WTC11 (cell line): ENCODE measurements at regions not wholly inside any gene's neighbourhood (a gene's known extent, or its start where the extent isn't known, plus 50 kb on each side); places are given as distances from the start of the nearest gene placed in this dataset.

Experiments used
- ATAC-seq: fragments of 200-7000 bp; cut with Tn5 transposase; 2 replicates; pipeline ENCODE4 v1.10.0; 2021; ENCODE audit warnings: mild to moderate bottlenecking, moderate library complexity
- CTCF ChIA-PET: fragments of 300-600 bp; sonication (Branson Sonifier 250); formaldehyde crosslinking; loops from one replicate; lab custom pipeline; 2021; ENCODE audit warnings: antibody characterized with exemption; lab: Charles Lee
- POLR2A ChIA-PET: fragments of 350-600 bp; sonication (Branson Sonifier 250); formaldehyde crosslinking; loops from one replicate; lab custom pipeline; 2021; ENCODE audit warnings: antibody characterized with exemption; lab: Charles Lee
- DNase-seq: peaks from one replicate; pipeline ENCODE4 v3.0.0; 2021; ENCODE audit warnings: low spot score
- H3K27ac Mint-ChIP-seq: 2 replicates; pipeline ENCODE4 v1.8.0; 2021; ENCODE audit warnings: mixed read lengths
- H3K27me3 Mint-ChIP-seq: 2 replicates; pipeline ENCODE4 v1.8.0; 2021; ENCODE audit warnings: low read depth, mild to moderate bottlenecking, moderate library complexity, mixed read lengths
- H3K36me3 Mint-ChIP-seq: 2 replicates; pipeline ENCODE4 v1.8.0; 2021; ENCODE audit warnings: mixed read lengths
- H3K4me1 Mint-ChIP-seq: 2 replicates; pipeline ENCODE4 v1.8.0; 2022; ENCODE audit warnings: mixed read lengths
- H3K4me3 Mint-ChIP-seq: 2 replicates; pipeline ENCODE4 v1.8.0; 2021; ENCODE audit warnings: mild to moderate bottlenecking, moderate library complexity, mixed read lengths
- H3K9me3 Mint-ChIP-seq: 2 replicates; pipeline ENCODE4 v1.8.0; 2021; ENCODE audit warnings: mixed read lengths
- GTF2I ChIP-seq: fragments of 250-450 bp; sonication (Bioruptor Pico); conservative IDR thresholded peaks from 2 replicates; pipeline ENCODE4 v1.4.0; 2021; ENCODE audit warnings: mild to moderate bottlenecking
- IRF2 ChIP-seq: sonication (generic); formaldehyde crosslinking; IDR thresholded peaks from 2 replicates; pipeline ENCODE4 v1.8.0; 2022; ENCODE audit warnings: low read depth, missing genetic modification reagents, borderline replicate concordance
- JAZF1 ChIP-seq: fragments of 250-450 bp; sonication (Bioruptor Pico); IDR thresholded peaks from 2 replicates; pipeline ENCODE4 v1.9.0; 2021; ENCODE audit warnings: moderate library complexity, mild to moderate bottlenecking, inconsistent platforms
- KAT7 ChIP-seq: sonication (generic); formaldehyde crosslinking; IDR thresholded peaks from 2 replicates; pipeline ENCODE4 v1.8.1; 2023; ENCODE audit warnings: missing genetic modification reagents, mild to moderate bottlenecking, borderline replicate concordance
- NFYB ChIP-seq: sonication (generic); formaldehyde crosslinking; conservative IDR thresholded peaks from 2 replicates; pipeline ENCODE4 v1.8.0; 2022; ENCODE audit warnings: low read depth, missing genetic modification reagents
- NR1H2 ChIP-seq: sonication (generic); formaldehyde crosslinking; IDR thresholded peaks from 2 replicates; pipeline ENCODE4 v1.9.0; 2021; ENCODE audit warnings: mild to moderate bottlenecking, moderate library complexity, missing genetic modification reagents
- SMAD3 ChIP-seq: sonication (generic); formaldehyde crosslinking; IDR thresholded peaks from 2 replicates; pipeline ENCODE4 v1.8.0; 2022; ENCODE audit warnings: missing genetic modification reagents, mild to moderate bottlenecking, borderline replicate concordance
- TEAD1 ChIP-seq: sonication (generic); formaldehyde crosslinking; IDR thresholded peaks from 2 replicates; pipeline ENCODE4 v1.8.0; 2022; ENCODE audit warnings: mild to moderate bottlenecking, missing genetic modification reagents
- TEAD4 ChIP-seq: sonication (generic); formaldehyde crosslinking; IDR thresholded peaks from 2 replicates; pipeline ENCODE4 v1.8.0; 2022; ENCODE audit warnings: mild to moderate bottlenecking, missing genetic modification reagents
- TP53 ChIP-seq: sonication (generic); formaldehyde crosslinking; IDR thresholded peaks from 2 replicates; pipeline ENCODE4 v1.8.1; 2023; ENCODE audit warnings: mild to moderate bottlenecking, missing genetic modification reagents
- ZNF138 ChIP-seq: sonication (generic); formaldehyde crosslinking; conservative IDR thresholded peaks from 2 replicates; pipeline ENCODE4 v1.8.1; 2022; ENCODE audit warnings: mild to moderate bottlenecking, moderate library complexity, missing genetic modification reagents
- ZNF423 ChIP-seq: fragments of 250-450 bp; sonication (Bioruptor Pico); IDR thresholded peaks from 2 replicates; pipeline ENCODE4 v2.1.2; 2022; ENCODE audit warnings: mild to moderate bottlenecking, moderate library complexity
- ZNF671 ChIP-seq: fragments of 250-450 bp; sonication (Bioruptor Pico); IDR thresholded peaks from 2 replicates; pipeline ENCODE4 v1.8.0; 2021; ENCODE audit warnings: mild to moderate bottlenecking
- TF ChIP-seq, protein P1 (sequence below): sonication (generic); formaldehyde crosslinking; IDR thresholded peaks from 2 replicates; pipeline ENCODE4 v1.8.1; 2023; ENCODE audit warnings: mild to moderate bottlenecking, moderate library complexity, missing genetic modification reagents
- TF ChIP-seq, protein P2 (sequence below): sonication (generic); formaldehyde crosslinking; IDR thresholded peaks from 2 replicates; pipeline ENCODE4 v1.8.1; 2022; ENCODE audit warnings: missing genetic modification reagents, borderline replicate concordance
- TF ChIP-seq, protein P3 (sequence below): sonication (generic); formaldehyde crosslinking; conservative IDR thresholded peaks from 2 replicates; pipeline ENCODE4 v1.8.1; 2023; ENCODE audit warnings: mild to moderate bottlenecking, low read depth, missing genetic modification reagents, moderate library complexity
- TF ChIP-seq, protein P4 (sequence below): sonication (generic); formaldehyde crosslinking; IDR thresholded peaks from 2 replicates; pipeline ENCODE4 v1.8.1; 2022; ENCODE audit warnings: low read depth, mild to moderate bottlenecking, moderate library complexity, missing genetic modification reagents, borderline replicate concordance
- TF ChIP-seq, protein P5 (sequence below): sonication (generic); formaldehyde crosslinking; IDR thresholded peaks from 2 replicates; pipeline ENCODE4 v1.8.1; 2022; ENCODE audit warnings: mild to moderate bottlenecking, missing genetic modification reagents, moderate library complexity, borderline replicate concordance

DNA sequence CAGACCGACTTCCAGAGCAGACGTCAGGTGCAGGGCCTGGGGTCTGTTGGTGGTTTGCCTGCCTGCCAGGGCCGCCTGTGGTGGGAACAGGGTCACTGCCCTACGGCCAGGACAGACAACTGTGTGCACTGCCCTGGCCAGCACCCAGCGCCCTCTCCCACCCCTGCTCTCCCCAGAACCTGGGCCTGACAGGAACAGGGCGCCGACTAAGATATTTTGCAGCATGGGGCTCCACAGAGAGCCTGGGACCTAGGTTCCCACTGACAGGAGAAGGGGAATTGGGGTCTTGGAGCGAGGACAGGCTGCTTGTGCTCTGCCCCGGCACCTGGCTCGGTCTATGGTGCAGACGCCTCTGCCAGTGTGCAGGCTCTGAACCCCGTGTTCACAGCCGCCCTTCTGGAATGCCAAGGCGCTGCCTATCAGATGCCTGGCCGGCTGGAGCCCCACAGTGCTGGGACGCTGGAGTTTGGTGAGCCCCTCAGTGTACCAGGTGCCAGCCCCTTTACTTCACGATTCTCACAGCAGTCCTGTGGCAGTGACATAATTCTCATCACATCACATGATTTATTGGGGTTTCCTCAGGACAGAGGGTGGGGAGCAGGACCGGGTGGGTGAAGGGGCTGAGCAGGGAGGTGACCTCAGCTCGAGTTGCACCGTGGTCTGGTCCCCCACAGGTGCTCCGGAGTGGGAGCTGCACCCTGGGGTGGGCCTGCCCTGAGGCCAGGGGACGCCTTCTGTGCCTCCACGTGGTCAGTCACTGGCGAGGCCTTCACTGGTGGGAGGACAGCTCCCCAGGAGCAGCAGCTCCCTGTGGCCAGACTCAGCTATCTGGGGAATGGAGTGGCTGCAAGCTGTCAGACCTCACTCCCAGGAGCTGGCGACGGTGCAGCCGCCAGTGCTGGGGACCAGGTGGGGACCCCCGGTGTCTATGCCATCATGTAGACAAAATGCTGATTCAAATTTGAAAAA, 113.8 kb upstream of the LRPAP1 start:
- TF ChIP-seq TEAD1 (CRISPR knock-in tag): no peak
- TF ChIP-seq, all 79 proteins: peak for 0
- no peaks in the 10 kb centered on the region for H3K9me3 Mint-ChIP-seq

DNA sequence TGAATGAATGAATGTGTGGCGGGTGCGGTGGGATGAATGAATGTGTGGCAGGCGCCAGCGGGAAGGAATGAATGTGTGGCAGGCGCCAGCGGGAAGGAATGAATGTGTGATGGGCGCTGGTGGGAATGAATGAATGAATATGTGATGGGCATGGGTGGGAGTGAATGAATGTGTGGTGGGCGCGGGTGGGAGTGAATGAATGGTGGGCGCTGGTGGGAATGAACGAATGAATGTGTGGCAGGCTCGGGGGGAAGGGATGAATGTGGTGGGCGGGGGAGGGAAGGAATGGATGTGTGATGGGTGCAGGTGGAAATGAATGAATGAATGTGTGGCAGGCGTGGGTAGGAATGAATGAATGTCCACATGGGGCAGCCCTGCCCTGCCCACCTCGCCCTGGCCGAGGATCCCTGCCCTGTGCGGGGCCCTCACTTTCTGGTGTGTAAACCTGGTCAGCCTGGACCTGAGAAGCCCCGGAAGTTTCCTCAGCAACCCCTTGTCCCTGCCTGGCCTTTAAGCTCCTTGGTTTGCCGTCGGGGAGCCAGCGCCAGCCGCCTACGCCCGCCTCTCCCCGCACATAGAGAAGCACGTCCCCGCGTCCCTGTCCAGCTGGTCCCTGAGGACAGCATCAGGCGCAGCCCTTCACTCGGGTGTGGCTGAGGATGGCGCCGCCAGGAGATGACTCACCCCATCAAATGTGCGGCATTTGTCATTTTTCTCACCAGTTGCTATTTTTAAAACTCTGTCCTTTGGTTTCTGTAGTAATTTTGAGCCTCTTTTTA, 112.8 kb upstream of the LRPAP1 start:
- ATAC-seq (no peak), DNase-seq (no peak)
- 0 out of 2 replicates have a peak, but pooled peaks cover 2% of the 10 kb centered on the region for H3K4me1 Mint-ChIP-seq
- peaks cover 6% of the 10 kb centered on the region; the same call in 1 of the 2 replicates for H3K27me3 Mint-ChIP-seq
- ChIA-PET POLR2A (no interaction called here), CTCF (no interaction called here)
- H3K4me3 Mint-ChIP-seq: no peak overlapping the region
- no peaks in the 10 kb centered on the region for H3K36me3 Mint-ChIP-seq
- H3K27ac Mint-ChIP-seq: no peak overlapping the region; the same call in 1 of the 2 replicates
- H3K9me3 Mint-ChIP-seq: no peaks in the 10 kb centered on the region
- TF ChIP-seq TEAD4 (no peak), KAT7 (CRISPR knock-in tag) (no peak)
- TF ChIP-seq, all 79 proteins: peak for 0

More for the DNA sequence above, 113.8 kb upstream of the LRPAP1 start:
- no peak overlapping the region for H3K4me3 Mint-ChIP-seq
- ChIA-PET POLR2A (no interaction called here), CTCF (interaction anchor here (0.8 kb wide), 1 partner anchor 131 kb away, joined by 3 read pairs; no protein-coding TSS in a partner anchor)
- no peak overlapping the region; the same call in 1 of the 2 replicates for H3K27ac Mint-ChIP-seq
- no peak for ATAC-seq
- H3K4me1 Mint-ChIP-seq: 0 out of 2 replicates have a peak, but pooled peaks cover 2% of the 10 kb centered on the region
- no peaks in the 10 kb centered on the region for H3K36me3 Mint-ChIP-seq
- H3K27me3 Mint-ChIP-seq: peaks cover 11% of the 10 kb centered on the region
- no peak for DNase-seq

DNA sequence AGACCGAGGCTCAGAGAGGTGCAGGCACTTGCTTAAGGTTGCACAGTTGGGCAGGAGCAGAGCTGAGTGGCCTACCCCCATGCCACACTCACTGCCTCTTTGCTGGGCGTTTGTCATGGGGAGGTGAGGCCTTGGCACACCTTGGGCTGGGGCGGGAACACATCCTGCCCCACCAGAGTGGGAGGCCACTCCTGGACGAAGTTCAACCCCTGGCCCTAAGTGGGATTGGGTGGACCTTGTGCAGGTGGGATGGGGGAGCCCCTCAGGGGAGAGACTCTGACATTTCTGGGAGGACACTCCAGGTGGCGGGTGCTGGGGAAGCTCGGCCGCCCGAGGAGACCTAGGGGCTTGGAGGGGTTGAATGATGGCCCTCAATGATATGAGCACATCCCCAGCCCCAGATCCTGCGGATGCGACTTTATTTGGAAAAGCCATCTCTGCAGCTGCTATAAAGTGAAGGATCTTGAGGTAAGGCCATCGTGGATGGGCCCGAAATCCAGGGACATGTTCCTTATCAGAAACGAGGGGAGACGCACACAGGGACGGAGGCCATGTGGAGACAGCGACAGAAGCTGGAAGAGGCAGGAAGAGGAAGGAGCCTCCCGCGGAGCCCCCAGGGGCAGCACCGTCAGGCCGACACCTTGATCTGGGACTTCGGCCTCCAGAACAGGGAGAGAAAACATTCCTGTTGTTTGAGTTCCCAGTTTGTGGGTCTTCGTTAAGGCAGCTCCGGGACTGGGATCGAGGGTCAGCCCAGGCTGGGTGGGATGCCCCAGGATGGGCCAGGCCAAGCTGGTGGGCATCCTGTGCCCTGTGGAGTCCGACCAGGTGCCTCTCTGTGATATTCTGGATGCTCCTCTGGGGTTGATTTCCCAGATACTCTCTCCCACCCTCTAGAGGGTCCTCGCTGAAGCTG, 111.6 kb upstream of the LRPAP1 start:
- no peak for ATAC-seq
- Mint-ChIP-seq H3K9me3 (no peaks in the 10 kb centered on the region), H3K27ac (no peak overlapping the region), H3K4me3 (no peak overlapping the region), H3K4me1 (0 out of 2 replicates have a peak, but pooled peaks cover 2% of the 10 kb centered on the region), H3K27me3 (peaks cover 6% of the 10 kb centered on the region; the same call in 1 of the 2 replicates), H3K36me3 (no peaks in the 10 kb centered on the region)
- ChIA-PET POLR2A (no interaction called here), CTCF (interaction anchor here (1.1 kb wide), 1 partner anchor 237 kb away, joined by 3 read pairs; no protein-coding TSS in a partner anchor)
- no peak for DNase-seq
- TF ChIP-seq, protein P1, sequence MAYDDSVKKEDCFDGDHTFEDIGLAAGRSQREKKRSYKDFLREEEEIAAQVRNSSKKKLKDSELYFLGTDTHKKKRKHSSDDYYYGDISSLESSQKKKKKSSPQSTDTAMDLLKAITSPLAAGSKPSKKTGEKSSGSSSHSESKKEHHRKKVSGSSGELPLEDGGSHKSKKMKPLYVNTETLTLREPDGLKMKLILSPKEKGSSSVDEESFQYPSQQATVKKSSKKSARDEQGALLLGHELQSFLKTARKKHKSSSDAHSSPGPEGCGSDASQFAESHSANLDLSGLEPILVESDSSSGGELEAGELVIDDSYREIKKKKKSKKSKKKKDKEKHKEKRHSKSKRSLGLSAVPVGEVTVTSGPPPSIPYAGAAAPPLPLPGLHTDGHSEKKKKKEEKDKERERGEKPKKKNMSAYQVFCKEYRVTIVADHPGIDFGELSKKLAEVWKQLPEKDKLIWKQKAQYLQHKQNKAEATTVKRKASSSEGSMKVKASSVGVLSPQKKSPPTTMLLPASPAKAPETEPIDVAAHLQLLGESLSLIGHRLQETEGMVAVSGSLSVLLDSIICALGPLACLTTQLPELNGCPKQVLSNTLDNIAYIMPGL (CRISPR knock-in tag): no peak
- TF ChIP-seq IRF2 (CRISPR knock-in tag): no peak
- TF ChIP-seq, protein P2, sequence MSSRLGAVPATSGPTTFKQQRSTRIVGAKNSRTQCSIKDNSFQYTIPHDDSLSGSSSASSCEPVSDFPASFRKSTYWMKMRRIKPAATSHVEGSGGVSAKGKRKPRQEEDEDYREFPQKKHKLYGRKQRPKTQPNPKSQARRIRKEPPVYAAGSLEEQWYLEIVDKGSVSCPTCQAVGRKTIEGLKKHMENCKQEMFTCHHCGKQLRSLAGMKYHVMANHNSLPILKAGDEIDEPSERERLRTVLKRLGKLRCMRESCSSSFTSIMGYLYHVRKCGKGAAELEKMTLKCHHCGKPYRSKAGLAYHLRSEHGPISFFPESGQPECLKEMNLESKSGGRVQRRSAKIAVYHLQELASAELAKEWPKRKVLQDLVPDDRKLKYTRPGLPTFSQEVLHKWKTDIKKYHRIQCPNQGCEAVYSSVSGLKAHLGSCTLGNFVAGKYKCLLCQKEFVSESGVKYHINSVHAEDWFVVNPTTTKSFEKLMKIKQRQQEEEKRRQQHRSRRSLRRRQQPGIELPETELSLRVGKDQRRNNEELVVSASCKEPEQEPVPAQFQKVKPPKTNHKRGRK (CRISPR knock-in tag): no peak
- TF ChIP-seq, protein P3, sequence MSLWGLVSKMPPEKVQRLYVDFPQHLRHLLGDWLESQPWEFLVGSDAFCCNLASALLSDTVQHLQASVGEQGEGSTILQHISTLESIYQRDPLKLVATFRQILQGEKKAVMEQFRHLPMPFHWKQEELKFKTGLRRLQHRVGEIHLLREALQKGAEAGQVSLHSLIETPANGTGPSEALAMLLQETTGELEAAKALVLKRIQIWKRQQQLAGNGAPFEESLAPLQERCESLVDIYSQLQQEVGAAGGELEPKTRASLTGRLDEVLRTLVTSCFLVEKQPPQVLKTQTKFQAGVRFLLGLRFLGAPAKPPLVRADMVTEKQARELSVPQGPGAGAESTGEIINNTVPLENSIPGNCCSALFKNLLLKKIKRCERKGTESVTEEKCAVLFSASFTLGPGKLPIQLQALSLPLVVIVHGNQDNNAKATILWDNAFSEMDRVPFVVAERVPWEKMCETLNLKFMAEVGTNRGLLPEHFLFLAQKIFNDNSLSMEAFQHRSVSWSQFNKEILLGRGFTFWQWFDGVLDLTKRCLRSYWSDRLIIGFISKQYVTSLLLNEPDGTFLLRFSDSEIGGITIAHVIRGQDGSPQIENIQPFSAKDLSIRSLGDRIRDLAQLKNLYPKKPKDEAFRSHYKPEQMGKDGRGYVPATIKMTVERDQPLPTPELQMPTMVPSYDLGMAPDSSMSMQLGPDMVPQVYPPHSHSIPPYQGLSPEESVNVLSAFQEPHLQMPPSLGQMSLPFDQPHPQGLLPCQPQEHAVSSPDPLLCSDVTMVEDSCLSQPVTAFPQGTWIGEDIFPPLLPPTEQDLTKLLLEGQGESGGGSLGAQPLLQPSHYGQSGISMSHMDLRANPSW (CRISPR knock-in tag): no peak
- TF ChIP-seq NFYB (CRISPR knock-in tag): no peak
- TF ChIP-seq JAZF1 (CRISPR knock-in tag): no peak
- TF ChIP-seq GTF2I (CRISPR knock-in tag): no peak
- TF ChIP-seq ZNF671 (CRISPR knock-in tag): no peak
- no peak for TF ChIP-seq ZNF138 (CRISPR knock-in tag)
- TF ChIP-seq ZNF423: no peak
- TF ChIP-seq, protein P4, sequence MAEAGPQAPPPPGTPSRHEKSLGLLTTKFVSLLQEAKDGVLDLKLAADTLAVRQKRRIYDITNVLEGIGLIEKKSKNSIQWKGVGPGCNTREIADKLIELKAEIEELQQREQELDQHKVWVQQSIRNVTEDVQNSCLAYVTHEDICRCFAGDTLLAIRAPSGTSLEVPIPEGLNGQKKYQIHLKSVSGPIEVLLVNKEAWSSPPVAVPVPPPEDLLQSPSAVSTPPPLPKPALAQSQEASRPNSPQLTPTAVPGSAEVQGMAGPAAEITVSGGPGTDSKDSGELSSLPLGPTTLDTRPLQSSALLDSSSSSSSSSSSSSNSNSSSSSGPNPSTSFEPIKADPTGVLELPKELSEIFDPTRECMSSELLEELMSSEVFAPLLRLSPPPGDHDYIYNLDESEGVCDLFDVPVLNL: no peak
- no peak for TF ChIP-seq SMAD3 (CRISPR knock-in tag)
- TF ChIP-seq, protein P5, sequence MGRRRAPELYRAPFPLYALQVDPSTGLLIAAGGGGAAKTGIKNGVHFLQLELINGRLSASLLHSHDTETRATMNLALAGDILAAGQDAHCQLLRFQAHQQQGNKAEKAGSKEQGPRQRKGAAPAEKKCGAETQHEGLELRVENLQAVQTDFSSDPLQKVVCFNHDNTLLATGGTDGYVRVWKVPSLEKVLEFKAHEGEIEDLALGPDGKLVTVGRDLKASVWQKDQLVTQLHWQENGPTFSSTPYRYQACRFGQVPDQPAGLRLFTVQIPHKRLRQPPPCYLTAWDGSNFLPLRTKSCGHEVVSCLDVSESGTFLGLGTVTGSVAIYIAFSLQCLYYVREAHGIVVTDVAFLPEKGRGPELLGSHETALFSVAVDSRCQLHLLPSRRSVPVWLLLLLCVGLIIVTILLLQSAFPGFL (CRISPR knock-in tag): no peak
- TF ChIP-seq TP53 (CRISPR knock-in tag): no peak
- no peak for TF ChIP-seq NR1H2 (CRISPR knock-in tag)
